Transverse colon (tissue), 3 donors: ENCODE measurements at regions not wholly inside any gene's neighbourhood (a gene's known extent, or its start where the extent isn't known, plus 50 kb on each side); places are given as distances from the start of the nearest gene placed in this dataset.

Experiments used
- EP300 ChIP-seq: sonication (generic); formaldehyde crosslinking; IDR thresholded peaks from one replicate; pipeline ENCODE4 v1.6.1; 2017; ENCODE audit warnings: antibody characterized with exemption, low read depth
- TF ChIP-seq, protein P1 (sequence below), 5 experiments: fragments of 200-600 bp in 3 of 5; fragments of 450-650 bp in 2 of 5; sonication (generic) in 3 of 5; IDR thresholded peaks; 1 replicate in 2 of 5; 2 replicates in 3 of 5; pipeline ENCODE4 v1.5.1; 2016 to 2017; ENCODE audit warnings: antibody characterized with exemption in 5 of 5, inconsistent platforms in 3 of 5, mild to moderate bottlenecking in 2 of 5, moderate library complexity in 1 of 5

DNA sequence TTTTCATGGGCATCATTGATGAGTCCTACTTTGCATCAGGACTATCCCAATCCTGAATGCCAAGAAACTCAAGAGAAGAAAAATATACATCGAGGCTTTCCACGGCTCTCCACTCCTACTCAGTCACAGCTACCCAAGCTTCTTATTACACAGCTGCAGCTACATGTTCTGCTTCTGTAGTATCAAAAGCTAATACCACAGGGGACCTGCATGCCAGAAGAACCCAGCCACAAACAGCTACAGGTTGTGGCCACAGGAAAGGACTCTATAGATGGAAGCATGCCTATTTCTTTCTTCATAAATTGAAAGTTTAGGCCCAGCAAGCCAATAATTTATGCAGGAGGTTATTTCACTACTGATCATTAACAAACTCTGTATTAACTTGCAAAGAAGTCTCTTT, 209.7 kb upstream of the EGLN3 start:
- TF ChIP-seq, protein P1, sequence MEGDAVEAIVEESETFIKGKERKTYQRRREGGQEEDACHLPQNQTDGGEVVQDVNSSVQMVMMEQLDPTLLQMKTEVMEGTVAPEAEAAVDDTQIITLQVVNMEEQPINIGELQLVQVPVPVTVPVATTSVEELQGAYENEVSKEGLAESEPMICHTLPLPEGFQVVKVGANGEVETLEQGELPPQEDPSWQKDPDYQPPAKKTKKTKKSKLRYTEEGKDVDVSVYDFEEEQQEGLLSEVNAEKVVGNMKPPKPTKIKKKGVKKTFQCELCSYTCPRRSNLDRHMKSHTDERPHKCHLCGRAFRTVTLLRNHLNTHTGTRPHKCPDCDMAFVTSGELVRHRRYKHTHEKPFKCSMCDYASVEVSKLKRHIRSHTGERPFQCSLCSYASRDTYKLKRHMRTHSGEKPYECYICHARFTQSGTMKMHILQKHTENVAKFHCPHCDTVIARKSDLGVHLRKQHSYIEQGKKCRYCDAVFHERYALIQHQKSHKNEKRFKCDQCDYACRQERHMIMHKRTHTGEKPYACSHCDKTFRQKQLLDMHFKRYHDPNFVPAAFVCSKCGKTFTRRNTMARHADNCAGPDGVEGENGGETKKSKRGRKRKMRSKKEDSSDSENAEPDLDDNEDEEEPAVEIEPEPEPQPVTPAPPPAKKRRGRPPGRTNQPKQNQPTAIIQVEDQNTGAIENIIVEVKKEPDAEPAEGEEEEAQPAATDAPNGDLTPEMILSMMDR (IDR thresholded peaks at IDR 0.05), result no peak
- no peak for TF ChIP-seq EP300
